ENCODE measurements at regions not wholly inside any gene's neighbourhood (a gene's known extent, or its start where the extent isn't known, plus 50 kb on each side); places are given as distances from the start of the nearest gene placed in this dataset.
"Not testable (repeated sequence)": the region's sequence is repeated elsewhere in the genome, so short reads cannot be mapped to it uniquely, and the experiment has no call there.

- DNase-seq (ENCODE audit: low read depth in 1 of 2, low spot score in 1 of 2) = no peak
Measured at GRCh38 chr20:29878777-29879442, 1378.6 kb upstream of the DEFB115 start.

GRCh38 chr20:29881107-29881506 is 1376.4 kb upstream of the DEFB115 start:
- not testable (repeated sequence) for DNase-seq (ENCODE audit: low read depth in 1 of 2, low spot score in 1 of 2)

- not testable (repeated sequence) for DNase-seq (ENCODE audit: low read depth in 1 of 2, low spot score in 1 of 2)
Measured at GRCh38 chr20:29883514-29884219, 1373.8 kb upstream of the DEFB115 start.

GRCh38 chr20:29884322-29884721 is 1373.1 kb upstream of the DEFB115 start:
- not testable (repeated sequence) for DNase-seq (ENCODE audit: low read depth in 1 of 2, low spot score in 1 of 2)

GRCh38 chr20:29885282-29886185 is 1371.9 kb upstream of the DEFB115 start:
- DNase-seq (ENCODE audit: low read depth in 1 of 2, low spot score in 1 of 2) = not testable (repeated sequence)

GRCh38 chr20:29891555-29891954 is 1365.9 kb upstream of the DEFB115 start:
- not testable (repeated sequence) for DNase-seq (ENCODE audit: low read depth in 1 of 2, low spot score in 1 of 2)

Measured in activated CD4-positive, alpha-beta T cell treated with anti-CD3 and anti-CD28 coated beads, Interleukin-2, amount 50 U/mL, for 24 hours (primary cell).